DND-41 (cell line): ENCODE measurements at regions not wholly inside any gene's neighbourhood (a gene's known extent, or its start where the extent isn't known, plus 50 kb on each side); places are given as distances from the start of the nearest gene placed in this dataset.

Experiments
- CTCF ChIP-seq: IDR thresholded peaks from 2 replicates; pipeline ENCODE4 v1.5.1; 2012; ENCODE audit warnings: borderline replicate concordance, low read length, moderate library complexity, mild to moderate bottlenecking; ENCODE audit not compliant: poor library complexity, severe bottlenecking; ENCODE audit errors: extremely low read depth
- EZH2 ChIP-seq: IDR thresholded peaks from 3 replicates; pipeline ENCODE4 v1.6.1; 2012; ENCODE audit warnings: borderline replicate concordance, low read depth, mild to moderate bottlenecking, moderate library complexity, low read length, inconsistent platforms; ENCODE audit not compliant: severe bottlenecking

- TF ChIP-seq CTCF (no peak), EZH2 (no peak)
These were observed 276.3 kb upstream of the TACR3 start for GRCh38 chr4:103996064-103996463.
